ENCODE measurements at regions not wholly inside any gene's neighbourhood (a gene's known extent, or its start where the extent isn't known, plus 50 kb on each side); places are given as distances from the start of the nearest gene placed in this dataset.
A peak's percentile ranks its signal among the peaks of the same experiment; 100 is the strongest.

DNA sequence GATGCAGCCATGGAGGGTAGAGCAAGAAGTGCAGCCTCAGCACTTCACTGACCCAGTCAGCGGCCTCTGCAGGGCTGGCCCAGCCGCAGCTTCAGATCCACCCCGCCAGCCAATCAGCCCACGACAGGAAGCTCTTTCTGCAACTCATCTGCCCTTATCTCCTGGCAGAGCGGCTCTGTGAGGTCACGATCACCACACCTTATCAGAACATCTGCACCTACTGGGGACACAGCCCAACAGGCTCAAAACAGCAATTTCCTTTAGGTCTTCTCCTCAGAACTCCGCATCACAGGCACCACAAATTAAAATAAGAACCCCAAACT is 287.3 kb downstream of the BCL11B start:
- no peaks in the 10 kb centered on the region; the same call in 1 of the 2 replicates for H3K27me3 Mint-ChIP-seq (ENCODE audit: low read depth)
- peaks cover 22% of the 10 kb centered on the region for H3K9me3 Mint-ChIP-seq
- ATAC-seq (no peak), DNase-seq (ENCODE audit: low spot score) (no peak)
- ChIA-PET CTCF (no interaction called here), POLR2A (no interaction called here)
- no peak overlapping the region for H3K4me3 Mint-ChIP-seq
- H3K27ac Mint-ChIP-seq: no peak overlapping the region
- H3K36me3 Mint-ChIP-seq: peaks cover 13% of the 10 kb centered on the region
- peaks cover 13% of the 10 kb centered on the region for H3K4me1 Mint-ChIP-seq
- TF ChIP-seq ZNF281 (CRISPR knock-in tag; IDR thresholded peaks at IDR 0.05) (no peak), ZNF232 (CRISPR knock-in tag; IDR thresholded peaks at IDR 0.05) (no peak), NFYB (CRISPR knock-in tag; conservative IDR thresholded peaks at IDR 0.05; ENCODE audit: low read depth) (no peak), FOXP1 (CRISPR knock-in tag; IDR thresholded peaks at IDR 0.05; ENCODE audit: borderline replicate concordance) (no peak), CREB1 (CRISPR knock-in tag; IDR thresholded peaks at IDR 0.05) (no peak), JUN (CRISPR knock-in tag; IDR thresholded peaks at IDR 0.05) (no peak), ZNF425 (CRISPR knock-in tag; conservative IDR thresholded peaks at IDR 0.05) (no peak), IRF1 (CRISPR knock-in tag; IDR thresholded peaks at IDR 0.05) (no peak)

- Mint-ChIP-seq H3K9me3 (peaks cover 9% of the 10 kb centered on the region), H3K4me3 (no peak overlapping the region), H3K36me3 (peaks cover 2% of the 10 kb centered on the region; the same call in 1 of the 2 replicates), H3K27me3 (ENCODE audit: low read depth) (peaks cover 10% of the 10 kb centered on the region; the same call in 1 of the 2 replicates), H3K4me1 (peaks cover 29% of the 10 kb centered on the region), H3K27ac (no peak overlapping the region)
- no peak for DNase-seq (ENCODE audit: low spot score)
- POLR2A ChIA-PET: no interaction called here
- peak; percentile 94 for ATAC-seq
- CTCF ChIA-PET: no interaction called here
- TF ChIP-seq ZNF416 (CRISPR knock-in tag; IDR thresholded peaks at IDR 0.05) (no peak), ZNF219 (CRISPR knock-in tag; IDR thresholded peaks at IDR 0.05; ENCODE audit: borderline replicate concordance) (no peak), ATF6 (CRISPR knock-in tag; IDR thresholded peaks at IDR 0.05) (no peak), KAT7 (CRISPR knock-in tag; IDR thresholded peaks at IDR 0.05; ENCODE audit: borderline replicate concordance) (no peak), NR3C1 (CRISPR knock-in tag; conservative IDR thresholded peaks at IDR 0.05; ENCODE audit: low read depth) (no peak), MYBL2 (CRISPR knock-in tag; IDR thresholded peaks at IDR 0.05) (no peak), SOX15 (CRISPR knock-in tag; IDR thresholded peaks at IDR 0.05) (no peak), ZNF317 (CRISPR knock-in tag; IDR thresholded peaks at IDR 0.05; ENCODE audit: borderline replicate concordance, low read depth) (no peak), ARID4B (CRISPR knock-in tag; IDR thresholded peaks at IDR 0.05; ENCODE audit: borderline replicate concordance) (no peak), JAZF1 (CRISPR knock-in tag; IDR thresholded peaks at IDR 0.05) (no peak)
- TF ChIP-seq, protein P1, sequence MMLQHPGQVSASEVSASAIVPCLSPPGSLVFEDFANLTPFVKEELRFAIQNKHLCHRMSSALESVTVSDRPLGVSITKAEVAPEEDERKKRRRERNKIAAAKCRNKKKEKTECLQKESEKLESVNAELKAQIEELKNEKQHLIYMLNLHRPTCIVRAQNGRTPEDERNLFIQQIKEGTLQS (CRISPR knock-in tag; conservative IDR thresholded peaks at IDR 0.05): no peak
Measured at GRCh38 chr14:98993818-98994217, 278.2 kb downstream of the BCL11B start.

Data from WTC11 (cell line).